ENCODE measurements at regions not wholly inside any gene's neighbourhood (a gene's known extent, or its start where the extent isn't known, plus 50 kb on each side); places are given as distances from the start of the nearest gene placed in this dataset.

DNA sequence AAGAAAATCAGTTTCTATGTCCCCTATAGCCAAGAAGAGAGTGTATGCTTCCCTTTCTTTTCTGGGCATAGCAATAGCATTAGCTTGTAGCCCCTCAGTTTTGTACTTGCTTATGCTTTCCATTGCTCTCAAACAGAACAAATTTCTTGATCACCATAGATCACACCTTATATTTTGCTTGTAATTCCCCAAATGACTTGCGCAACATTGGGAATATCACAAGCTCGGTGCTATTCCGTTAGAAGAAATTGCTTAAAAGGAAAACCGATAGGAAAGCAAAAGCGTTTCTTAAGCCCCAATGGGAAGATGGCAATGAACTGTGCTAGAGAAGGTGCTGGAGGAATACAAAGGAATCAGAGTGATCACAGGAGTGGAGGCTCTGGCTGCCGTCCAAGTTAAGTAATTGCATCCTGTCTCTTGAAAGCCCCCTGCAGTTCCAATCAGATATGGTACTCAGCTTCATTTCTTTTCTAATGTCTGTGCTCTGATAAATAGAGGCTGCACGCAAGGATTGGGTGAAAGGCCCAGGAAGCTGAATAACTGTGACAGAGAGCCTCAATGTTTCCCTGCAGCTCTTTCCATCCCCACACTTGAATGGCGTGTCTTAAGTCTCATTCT lies 182.1 kb upstream of the KIRREL3 start:
- no TSS peak for BruUV-seq (replicated peaks)
- Histone ChIP-seq H3K9me3 (replicated peaks; ENCODE audit: control insufficient read depth, insufficient read depth, low read length) (no peaks in the 10 kb centered on the region), H3K79me2 (ENCODE audit: control insufficient read depth, insufficient read depth, low read length) (no peaks in the 10 kb centered on the region), H3K9ac (ENCODE audit: control insufficient read depth, insufficient read depth, low read length) (no peak overlapping the region), H4K20me1 (ENCODE audit: control insufficient read depth, insufficient read depth) (no peaks in the 10 kb centered on the region), H3K27ac (ENCODE audit: control insufficient read depth, insufficient read depth) (no peak overlapping the region), H3K4me1 (ENCODE audit: control insufficient read depth, insufficient read depth, low read length) (no peaks in the 10 kb centered on the region), H3K36me3 (ENCODE audit: control insufficient read depth in 2 of 2, insufficient read depth in 2 of 2, low read length in 1 of 2) (no peaks in the 10 kb centered on the region), H3K27me3 (replicated peaks in 1 of 2; ENCODE audit: control insufficient read depth in 2 of 2, insufficient read depth in 2 of 2, low read length in 1 of 2) (no peaks in the 10 kb centered on the region; a peak in 1 of 4 replicates), H3K4me3 (no peak overlapping the region), H3K4me2 (ENCODE audit: control insufficient read depth, insufficient read depth) (no peak overlapping the region), H2AFZ (ENCODE audit: control insufficient read depth, low read depth, low read length) (no peak overlapping the region)
- FAIRE-seq (no peak), DNase-seq (ENCODE audit: low read depth, low spot score) (no peak), ATAC-seq (no peak)
- in situ Hi-C loops (cut with MboI): no loop called here
- CTCF ChIA-PET: no interaction called here
- SMC1A ChIA-PET (ENCODE audit: uncharacterized antibody, unreplicated experiment): no interaction called here
- intact Hi-C loops (cut with micrococcal nuclease; ENCODE audit: unreplicated experiment): no loop called here
- POLR2A ChIA-PET: no interaction called here
- WGBS (ENCODE audit: insufficient coverage, insufficient replicate concordance, low lambda C conversion rate, missing lambda C conversion rate): 42% methylated on average over 8 of the region's 8 CpGs
- RAD21 ChIA-PET (ENCODE audit: unreplicated experiment): no interaction called here
- no peak for TF ChIP-seq SIN3A (IDR thresholded peaks at IDR 0.05; ENCODE audit: low read depth, low read length)
- TF ChIP-seq, protein P1, sequence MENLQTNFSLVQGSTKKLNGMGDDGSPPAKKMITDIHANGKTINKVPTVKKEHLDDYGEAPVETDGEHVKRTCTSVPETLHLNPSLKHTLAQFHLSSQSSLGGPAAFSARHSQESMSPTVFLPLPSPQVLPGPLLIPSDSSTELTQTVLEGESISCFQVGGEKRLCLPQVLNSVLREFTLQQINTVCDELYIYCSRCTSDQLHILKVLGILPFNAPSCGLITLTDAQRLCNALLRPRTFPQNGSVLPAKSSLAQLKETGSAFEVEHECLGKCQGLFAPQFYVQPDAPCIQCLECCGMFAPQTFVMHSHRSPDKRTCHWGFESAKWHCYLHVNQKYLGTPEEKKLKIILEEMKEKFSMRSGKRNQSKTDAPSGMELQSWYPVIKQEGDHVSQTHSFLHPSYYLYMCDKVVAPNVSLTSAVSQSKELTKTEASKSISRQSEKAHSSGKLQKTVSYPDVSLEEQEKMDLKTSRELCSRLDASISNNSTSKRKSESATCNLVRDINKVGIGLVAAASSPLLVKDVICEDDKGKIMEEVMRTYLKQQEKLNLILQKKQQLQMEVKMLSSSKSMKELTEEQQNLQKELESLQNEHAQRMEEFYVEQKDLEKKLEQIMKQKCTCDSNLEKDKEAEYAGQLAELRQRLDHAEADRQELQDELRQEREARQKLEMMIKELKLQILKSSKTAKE (IDR thresholded peaks at IDR 0.05; ENCODE audit: low read depth, poor library complexity, severe bottlenecking): no peak
- no peak for TF ChIP-seq SPI1 (IDR thresholded peaks at IDR 0.05; ENCODE audit: borderline replicate concordance, insufficient read depth, low read depth, low read length)
- no peak for TF ChIP-seq POLR2AphosphoS2 (IDR thresholded peaks at IDR 0.05; ENCODE audit: low read depth, low read length)
- no peak for TF ChIP-seq EED (IDR thresholded peaks at IDR 0.05; ENCODE audit: low read depth)
- no peak for TF ChIP-seq NBN (IDR thresholded peaks at IDR 0.05)
- no peak for TF ChIP-seq CEBPB (IDR thresholded peaks at IDR 0.05; ENCODE audit: borderline replicate concordance in 1 of 2, low read depth in 2 of 2, low read length in 2 of 2)
- TF ChIP-seq, protein P2, sequence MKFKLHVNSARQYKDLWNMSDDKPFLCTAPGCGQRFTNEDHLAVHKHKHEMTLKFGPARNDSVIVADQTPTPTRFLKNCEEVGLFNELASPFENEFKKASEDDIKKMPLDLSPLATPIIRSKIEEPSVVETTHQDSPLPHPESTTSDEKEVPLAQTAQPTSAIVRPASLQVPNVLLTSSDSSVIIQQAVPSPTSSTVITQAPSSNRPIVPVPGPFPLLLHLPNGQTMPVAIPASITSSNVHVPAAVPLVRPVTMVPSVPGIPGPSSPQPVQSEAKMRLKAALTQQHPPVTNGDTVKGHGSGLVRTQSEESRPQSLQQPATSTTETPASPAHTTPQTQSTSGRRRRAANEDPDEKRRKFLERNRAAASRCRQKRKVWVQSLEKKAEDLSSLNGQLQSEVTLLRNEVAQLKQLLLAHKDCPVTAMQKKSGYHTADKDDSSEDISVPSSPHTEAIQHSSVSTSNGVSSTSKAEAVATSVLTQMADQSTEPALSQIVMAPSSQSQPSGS (IDR thresholded peaks at IDR 0.05; ENCODE audit: low read length): no peak
- TF ChIP-seq, protein P3, sequence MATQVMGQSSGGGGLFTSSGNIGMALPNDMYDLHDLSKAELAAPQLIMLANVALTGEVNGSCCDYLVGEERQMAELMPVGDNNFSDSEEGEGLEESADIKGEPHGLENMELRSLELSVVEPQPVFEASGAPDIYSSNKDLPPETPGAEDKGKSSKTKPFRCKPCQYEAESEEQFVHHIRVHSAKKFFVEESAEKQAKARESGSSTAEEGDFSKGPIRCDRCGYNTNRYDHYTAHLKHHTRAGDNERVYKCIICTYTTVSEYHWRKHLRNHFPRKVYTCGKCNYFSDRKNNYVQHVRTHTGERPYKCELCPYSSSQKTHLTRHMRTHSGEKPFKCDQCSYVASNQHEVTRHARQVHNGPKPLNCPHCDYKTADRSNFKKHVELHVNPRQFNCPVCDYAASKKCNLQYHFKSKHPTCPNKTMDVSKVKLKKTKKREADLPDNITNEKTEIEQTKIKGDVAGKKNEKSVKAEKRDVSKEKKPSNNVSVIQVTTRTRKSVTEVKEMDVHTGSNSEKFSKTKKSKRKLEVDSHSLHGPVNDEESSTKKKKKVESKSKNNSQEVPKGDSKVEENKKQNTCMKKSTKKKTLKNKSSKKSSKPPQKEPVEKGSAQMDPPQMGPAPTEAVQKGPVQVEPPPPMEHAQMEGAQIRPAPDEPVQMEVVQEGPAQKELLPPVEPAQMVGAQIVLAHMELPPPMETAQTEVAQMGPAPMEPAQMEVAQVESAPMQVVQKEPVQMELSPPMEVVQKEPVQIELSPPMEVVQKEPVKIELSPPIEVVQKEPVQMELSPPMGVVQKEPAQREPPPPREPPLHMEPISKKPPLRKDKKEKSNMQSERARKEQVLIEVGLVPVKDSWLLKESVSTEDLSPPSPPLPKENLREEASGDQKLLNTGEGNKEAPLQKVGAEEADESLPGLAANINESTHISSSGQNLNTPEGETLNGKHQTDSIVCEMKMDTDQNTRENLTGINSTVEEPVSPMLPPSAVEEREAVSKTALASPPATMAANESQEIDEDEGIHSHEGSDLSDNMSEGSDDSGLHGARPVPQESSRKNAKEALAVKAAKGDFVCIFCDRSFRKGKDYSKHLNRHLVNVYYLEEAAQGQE (IDR thresholded peaks at IDR 0.05; ENCODE audit: low read depth, low read length): no peak
- TF ChIP-seq ZZZ3 (IDR thresholded peaks at IDR 0.05; ENCODE audit: control insufficient read depth, insufficient read length, low read depth): no peak
- TF ChIP-seq FOXM1 (IDR thresholded peaks at IDR 0.05; ENCODE audit: low read depth, low read length): no peak
- no peak for TF ChIP-seq NFYA (IDR thresholded peaks at IDR 0.05; ENCODE audit: borderline replicate concordance, low read depth, low read length)
- no peak for TF ChIP-seq ZNF622 (IDR thresholded peaks at IDR 0.05)
- no peak for TF ChIP-seq CHD1 (IDR thresholded peaks at IDR 0.05; ENCODE audit: low read depth, low read length)
- TF ChIP-seq MXI1 (IDR thresholded peaks at IDR 0.05; ENCODE audit: low read depth, low read length): no peak
- TF ChIP-seq, protein P4, sequence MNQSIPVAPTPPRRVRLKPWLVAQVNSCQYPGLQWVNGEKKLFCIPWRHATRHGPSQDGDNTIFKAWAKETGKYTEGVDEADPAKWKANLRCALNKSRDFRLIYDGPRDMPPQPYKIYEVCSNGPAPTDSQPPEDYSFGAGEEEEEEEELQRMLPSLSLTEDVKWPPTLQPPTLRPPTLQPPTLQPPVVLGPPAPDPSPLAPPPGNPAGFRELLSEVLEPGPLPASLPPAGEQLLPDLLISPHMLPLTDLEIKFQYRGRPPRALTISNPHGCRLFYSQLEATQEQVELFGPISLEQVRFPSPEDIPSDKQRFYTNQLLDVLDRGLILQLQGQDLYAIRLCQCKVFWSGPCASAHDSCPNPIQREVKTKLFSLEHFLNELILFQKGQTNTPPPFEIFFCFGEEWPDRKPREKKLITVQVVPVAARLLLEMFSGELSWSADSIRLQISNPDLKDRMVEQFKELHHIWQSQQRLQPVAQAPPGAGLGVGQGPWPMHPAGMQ (IDR thresholded peaks at IDR 0.05; ENCODE audit: borderline replicate concordance): no peak
- no peak for TF ChIP-seq PAX5 (IDR thresholded peaks at IDR 0.05; ENCODE audit: borderline replicate concordance, low read depth, low read length)

Data from GM12878 (cell line).